ENCODE measurements at regions not wholly inside any gene's neighbourhood (a gene's known extent, or its start where the extent isn't known, plus 50 kb on each side); places are given as distances from the start of the nearest gene placed in this dataset.

DNA sequence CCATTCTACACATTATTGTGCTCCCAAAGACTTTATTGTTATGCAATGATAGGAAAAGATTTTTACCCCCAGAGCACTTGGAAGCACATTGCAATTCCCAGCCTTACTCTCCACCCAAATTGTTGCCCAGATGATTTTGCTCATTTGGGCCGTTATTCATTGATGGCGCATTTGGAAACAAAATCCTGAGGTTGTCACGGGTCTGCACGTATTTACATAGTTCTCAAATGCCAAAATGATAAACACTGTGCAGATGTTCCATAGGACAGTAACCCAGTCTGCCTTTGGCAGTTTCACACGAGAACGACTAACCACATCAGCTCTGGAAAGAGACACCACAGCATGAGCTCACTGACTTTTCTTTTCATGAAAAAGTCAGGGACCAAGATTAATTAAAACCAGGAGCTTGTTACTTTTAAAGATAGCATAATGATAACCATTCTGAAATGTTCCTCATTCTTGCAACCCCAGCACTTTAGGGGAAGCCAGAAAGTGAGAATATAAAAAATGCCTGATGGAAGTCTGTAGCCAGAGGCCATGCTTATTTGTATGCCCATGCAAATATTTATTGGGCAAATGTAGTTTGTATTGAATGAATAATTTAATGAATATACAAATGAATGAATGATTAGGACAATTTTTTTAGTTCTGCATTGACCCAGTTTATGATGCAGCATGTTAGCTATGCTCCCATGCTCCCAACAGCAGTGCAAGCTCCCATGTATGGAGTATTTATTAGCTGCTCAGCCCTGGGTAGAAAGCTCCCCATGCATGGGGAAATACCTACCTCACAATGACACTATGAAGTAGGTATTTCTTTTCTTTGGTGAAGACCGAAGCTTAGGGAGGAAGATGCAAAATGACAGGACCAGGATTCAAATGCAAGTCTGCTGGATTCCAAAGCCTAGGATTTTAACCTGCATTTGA is 84.6 kb downstream of the MAIP1 start:
- H3K27me3 Mint-ChIP-seq (ENCODE audit: insufficient read depth, low read depth): peaks cover 5% of the 10 kb centered on the region
- H3K27ac Mint-ChIP-seq: peak overlapping the region; percentile 58
- H3F3A ChIP-seq (ENCODE audit: low read depth): no peaks in the 10 kb centered on the region
- no peaks in the 10 kb centered on the region for H4K20me1 ChIP-seq (ENCODE audit: low read depth)
- no peak overlapping the region for H3K27ac ChIP-seq
- no peak overlapping the region for H3K9ac ChIP-seq
- no peak overlapping the region for H3K4me2 ChIP-seq
- H3K9me3 ChIP-seq (ENCODE audit: low read depth): no peaks in the 10 kb centered on the region
- peaks cover 2% of the 10 kb centered on the region for H3K36me3 Mint-ChIP-seq
- peaks cover 29% of the 10 kb centered on the region for H3K4me1 Mint-ChIP-seq
- H2AFZ ChIP-seq (replicated peaks): no peak overlapping the region
- no peaks in the 10 kb centered on the region for H3K4me1 ChIP-seq
- H3K4me3 Mint-ChIP-seq: no peak overlapping the region
- H3K79me2 ChIP-seq (ENCODE audit: low read depth): no peaks in the 10 kb centered on the region
- DNase-seq (ENCODE audit: low spot score): no peak
- no peaks in the 10 kb centered on the region for H3K36me3 ChIP-seq
- H3K27me3 ChIP-seq: no peaks in the 10 kb centered on the region
- peaks cover 16% of the 10 kb centered on the region for H3K9me3 Mint-ChIP-seq
- TF ChIP-seq, protein P1, sequence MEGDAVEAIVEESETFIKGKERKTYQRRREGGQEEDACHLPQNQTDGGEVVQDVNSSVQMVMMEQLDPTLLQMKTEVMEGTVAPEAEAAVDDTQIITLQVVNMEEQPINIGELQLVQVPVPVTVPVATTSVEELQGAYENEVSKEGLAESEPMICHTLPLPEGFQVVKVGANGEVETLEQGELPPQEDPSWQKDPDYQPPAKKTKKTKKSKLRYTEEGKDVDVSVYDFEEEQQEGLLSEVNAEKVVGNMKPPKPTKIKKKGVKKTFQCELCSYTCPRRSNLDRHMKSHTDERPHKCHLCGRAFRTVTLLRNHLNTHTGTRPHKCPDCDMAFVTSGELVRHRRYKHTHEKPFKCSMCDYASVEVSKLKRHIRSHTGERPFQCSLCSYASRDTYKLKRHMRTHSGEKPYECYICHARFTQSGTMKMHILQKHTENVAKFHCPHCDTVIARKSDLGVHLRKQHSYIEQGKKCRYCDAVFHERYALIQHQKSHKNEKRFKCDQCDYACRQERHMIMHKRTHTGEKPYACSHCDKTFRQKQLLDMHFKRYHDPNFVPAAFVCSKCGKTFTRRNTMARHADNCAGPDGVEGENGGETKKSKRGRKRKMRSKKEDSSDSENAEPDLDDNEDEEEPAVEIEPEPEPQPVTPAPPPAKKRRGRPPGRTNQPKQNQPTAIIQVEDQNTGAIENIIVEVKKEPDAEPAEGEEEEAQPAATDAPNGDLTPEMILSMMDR (IDR thresholded peaks at IDR 0.05): no peak
- TF ChIP-seq EZH2phosphoT487 (IDR thresholded peaks at IDR 0.05) (no peak), EZH2 (IDR thresholded peaks at IDR 0.05) (no peak)
- H3K4me3 ChIP-seq: no peak overlapping the region

DNA sequence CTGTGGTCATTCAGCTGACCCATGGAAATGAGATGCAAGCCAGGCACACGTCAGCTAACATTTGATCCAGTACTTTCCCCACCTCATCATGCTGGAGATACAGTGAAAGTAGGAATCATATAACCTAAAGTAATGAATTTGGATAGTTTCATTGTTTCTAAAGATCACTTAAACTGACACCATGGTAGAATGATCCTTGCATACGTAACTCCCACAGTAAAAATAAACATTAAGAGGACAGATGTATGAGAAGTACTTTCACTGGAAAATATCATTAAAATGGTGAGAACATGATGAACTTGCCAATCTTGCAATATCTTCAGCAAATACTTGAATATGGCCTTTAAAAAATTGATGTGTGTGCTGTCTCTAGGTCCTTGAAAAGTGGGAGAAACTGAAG is 85.4 kb downstream of the MAIP1 start:
- Histone ChIP-seq H3K4me2 (no peak overlapping the region), H2AFZ (replicated peaks) (no peak overlapping the region), H3K4me3 (no peak overlapping the region), H3K36me3 (no peaks in the 10 kb centered on the region), H3K9me3 (ENCODE audit: low read depth) (no peaks in the 10 kb centered on the region), H4K20me1 (ENCODE audit: low read depth) (no peaks in the 10 kb centered on the region), H3K79me2 (ENCODE audit: low read depth) (no peaks in the 10 kb centered on the region), H3F3A (ENCODE audit: low read depth) (no peaks in the 10 kb centered on the region), H3K27ac (no peak overlapping the region), H3K9ac (no peak overlapping the region), H3K4me1 (no peaks in the 10 kb centered on the region), H3K27me3 (no peaks in the 10 kb centered on the region)
- no peak overlapping the region for H3K4me3 Mint-ChIP-seq
- H3K36me3 Mint-ChIP-seq: peaks cover 2% of the 10 kb centered on the region
- H3K9me3 Mint-ChIP-seq: peaks cover 25% of the 10 kb centered on the region
- peaks cover 7% of the 10 kb centered on the region for H3K27me3 Mint-ChIP-seq (ENCODE audit: insufficient read depth, low read depth)
- no peak for TF ChIP-seq EZH2 (IDR thresholded peaks at IDR 0.05)
- TF ChIP-seq, protein P1 (IDR thresholded peaks at IDR 0.05): no peak
- no peak for TF ChIP-seq EZH2phosphoT487 (IDR thresholded peaks at IDR 0.05)
- H3K27ac Mint-ChIP-seq: no peak overlapping the region
- no peak for DNase-seq (ENCODE audit: low spot score)
- peaks cover 29% of the 10 kb centered on the region for H3K4me1 Mint-ChIP-seq

DNA sequence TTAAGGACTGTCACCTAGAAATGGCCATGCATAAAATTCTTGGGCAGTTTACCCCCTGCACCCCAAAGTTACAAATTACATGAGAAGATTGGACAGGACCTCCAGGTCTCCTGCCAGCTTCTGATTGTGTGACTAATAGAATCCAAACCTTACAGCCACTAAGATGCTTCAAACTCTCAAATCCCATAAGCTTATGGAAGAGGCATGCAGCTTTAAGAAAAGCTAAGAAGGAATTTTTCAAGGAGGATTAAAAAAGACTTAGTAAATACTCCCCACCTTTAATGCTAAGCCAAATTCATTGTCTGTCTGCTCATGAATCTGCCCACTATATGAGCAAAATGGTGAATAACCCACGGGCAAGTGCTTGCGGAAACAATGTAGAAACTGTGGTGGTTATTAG is 86.3 kb downstream of the MAIP1 start:
- Histone ChIP-seq H3F3A (ENCODE audit: low read depth) (no peaks in the 10 kb centered on the region), H3K4me2 (no peak overlapping the region), H3K4me3 (no peak overlapping the region), H2AFZ (replicated peaks) (no peak overlapping the region), H3K79me2 (ENCODE audit: low read depth) (no peaks in the 10 kb centered on the region), H3K36me3 (no peaks in the 10 kb centered on the region), H3K9me3 (ENCODE audit: low read depth) (no peaks in the 10 kb centered on the region), H3K9ac (no peak overlapping the region), H3K4me1 (no peaks in the 10 kb centered on the region), H4K20me1 (ENCODE audit: low read depth) (no peaks in the 10 kb centered on the region), H3K27ac (no peak overlapping the region), H3K27me3 (no peaks in the 10 kb centered on the region)
- TF ChIP-seq, protein P1 (IDR thresholded peaks at IDR 0.05): no peak
- TF ChIP-seq EZH2 (IDR thresholded peaks at IDR 0.05): no peak
- TF ChIP-seq EZH2phosphoT487 (IDR thresholded peaks at IDR 0.05): no peak
- Mint-ChIP-seq H3K9me3 (peaks cover 33% of the 10 kb centered on the region), H3K27ac (no peak overlapping the region), H3K27me3 (ENCODE audit: insufficient read depth, low read depth) (peaks cover 7% of the 10 kb centered on the region), H3K36me3 (peaks cover 2% of the 10 kb centered on the region), H3K4me3 (no peak overlapping the region), H3K4me1 (peaks cover 29% of the 10 kb centered on the region)
- DNase-seq (ENCODE audit: low spot score): no peak
